Bronchial epithelial cell (primary cell): ENCODE measurements at regions not wholly inside any gene's neighbourhood (a gene's known extent, or its start where the extent isn't known, plus 50 kb on each side); places are given as distances from the start of the nearest gene placed in this dataset.
A peak's percentile ranks its signal among the peaks of the same experiment; 100 is the strongest.

Source experiments
- DNase-seq: peaks from one replicate; pipeline ENCODE4 v3.0.0-alpha.2; 2010; ENCODE audit warnings: low read depth
- FAIRE-seq: peaks from 2 replicates; lab custom pipeline; 2011; peaks lifted over from hg19 to GRCh38; lab: Jason Lieb, UNC
- H3K27me3 ChIP-seq: 2 replicates; pipeline ENCODE4 v1.5.1; 2011; ENCODE audit warnings: low read length; ENCODE audit not compliant: control insufficient read depth, insufficient read depth
- H3K36me3 ChIP-seq: 2 replicates; pipeline ENCODE4 v1.5.1; 2011; ENCODE audit warnings: low read length; ENCODE audit not compliant: control insufficient read depth, insufficient read depth
- H3K4me3 ChIP-seq: 2 replicates; pipeline ENCODE4 v1.5.1; 2011; ENCODE audit warnings: mild to moderate bottlenecking, low read depth, low read length, control low read depth
- TF ChIP-seq, protein P1 (sequence below): IDR thresholded peaks from 2 replicates; pipeline ENCODE4 v1.5.1; 2011; ENCODE audit warnings: mild to moderate bottlenecking, moderate library complexity, low read length, control low read depth, inconsistent platforms; ENCODE audit not compliant: insufficient read depth, severe bottlenecking

DNA sequence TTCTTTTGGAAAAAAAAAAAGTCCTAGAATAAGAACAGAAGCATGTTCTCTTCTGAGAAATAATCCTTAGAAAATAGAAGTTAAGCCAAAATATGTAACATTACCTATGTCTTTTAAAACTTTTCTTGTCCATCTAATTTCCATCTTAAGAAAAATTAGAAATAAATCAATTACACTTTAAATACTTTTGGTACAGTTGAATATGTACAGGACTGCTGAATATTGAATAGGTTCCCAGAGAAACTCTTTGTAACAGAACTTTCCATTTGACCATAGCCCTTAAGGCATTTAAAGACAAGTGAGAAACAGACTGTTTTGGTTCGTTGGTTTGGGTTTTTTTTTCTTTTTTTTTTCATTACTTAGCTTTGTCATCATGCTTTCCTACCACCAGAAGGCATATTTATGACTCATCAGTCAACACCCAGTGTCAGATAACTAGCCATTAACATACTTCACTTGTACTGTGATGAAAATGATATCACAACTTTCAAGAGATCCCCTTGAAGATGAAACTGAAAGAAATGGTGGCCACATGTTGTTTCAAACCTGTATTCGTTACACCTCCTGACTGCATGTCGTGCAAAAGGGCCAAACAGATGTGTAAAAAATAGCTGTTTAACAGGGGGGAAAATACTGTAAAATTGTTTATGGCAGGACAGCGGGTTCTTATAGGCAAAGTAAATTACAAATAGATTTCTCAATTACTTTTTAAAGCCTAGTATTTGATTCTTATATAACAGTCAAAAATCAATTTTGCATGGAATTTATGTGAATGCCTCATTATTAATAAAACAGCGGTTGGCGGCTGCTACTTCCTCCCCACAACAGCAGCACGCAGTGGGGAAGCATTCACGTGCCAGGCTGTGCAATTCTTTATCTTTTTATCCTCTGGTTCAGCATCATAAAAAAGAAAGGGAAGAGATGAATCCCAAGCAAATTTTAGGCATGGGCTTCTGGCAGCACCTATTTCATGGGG, 280.7 kb upstream of the HNRNPA3 start:
- FAIRE-seq (no peak), DNase-seq (peak; percentile 44)
- no peak overlapping the region for H3K4me3 ChIP-seq
- no peaks in the 10 kb centered on the region for H3K27me3 ChIP-seq
- no peaks in the 10 kb centered on the region for H3K36me3 ChIP-seq
- TF ChIP-seq, protein P1, sequence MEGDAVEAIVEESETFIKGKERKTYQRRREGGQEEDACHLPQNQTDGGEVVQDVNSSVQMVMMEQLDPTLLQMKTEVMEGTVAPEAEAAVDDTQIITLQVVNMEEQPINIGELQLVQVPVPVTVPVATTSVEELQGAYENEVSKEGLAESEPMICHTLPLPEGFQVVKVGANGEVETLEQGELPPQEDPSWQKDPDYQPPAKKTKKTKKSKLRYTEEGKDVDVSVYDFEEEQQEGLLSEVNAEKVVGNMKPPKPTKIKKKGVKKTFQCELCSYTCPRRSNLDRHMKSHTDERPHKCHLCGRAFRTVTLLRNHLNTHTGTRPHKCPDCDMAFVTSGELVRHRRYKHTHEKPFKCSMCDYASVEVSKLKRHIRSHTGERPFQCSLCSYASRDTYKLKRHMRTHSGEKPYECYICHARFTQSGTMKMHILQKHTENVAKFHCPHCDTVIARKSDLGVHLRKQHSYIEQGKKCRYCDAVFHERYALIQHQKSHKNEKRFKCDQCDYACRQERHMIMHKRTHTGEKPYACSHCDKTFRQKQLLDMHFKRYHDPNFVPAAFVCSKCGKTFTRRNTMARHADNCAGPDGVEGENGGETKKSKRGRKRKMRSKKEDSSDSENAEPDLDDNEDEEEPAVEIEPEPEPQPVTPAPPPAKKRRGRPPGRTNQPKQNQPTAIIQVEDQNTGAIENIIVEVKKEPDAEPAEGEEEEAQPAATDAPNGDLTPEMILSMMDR, result no peak

DNA sequence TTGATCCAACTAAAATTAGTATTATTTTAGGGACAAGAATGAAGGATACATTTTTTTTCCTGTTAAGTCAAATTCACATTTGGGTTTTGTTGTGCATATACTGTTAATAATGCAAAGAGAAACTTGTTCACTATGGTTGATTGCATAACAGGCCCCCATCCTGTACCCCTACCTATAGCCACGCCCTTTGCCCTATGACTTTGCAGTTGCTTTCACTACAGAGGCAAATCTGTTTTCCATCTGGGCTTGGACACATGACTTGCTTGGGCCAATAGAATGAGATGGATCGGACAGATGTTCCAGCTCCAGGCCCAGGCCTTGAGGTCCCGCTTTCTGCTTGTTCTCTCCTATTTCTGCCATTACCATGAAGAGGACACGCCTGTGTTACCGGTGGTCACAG, 278.5 kb upstream of the HNRNPA3 start:
- Histone ChIP-seq H3K27me3 (no peaks in the 10 kb centered on the region), H3K36me3 (no peaks in the 10 kb centered on the region), H3K4me3 (no peak overlapping the region)
- DNase-seq (no peak), FAIRE-seq (no peak)
- TF ChIP-seq, protein P1, result no peak

DNA sequence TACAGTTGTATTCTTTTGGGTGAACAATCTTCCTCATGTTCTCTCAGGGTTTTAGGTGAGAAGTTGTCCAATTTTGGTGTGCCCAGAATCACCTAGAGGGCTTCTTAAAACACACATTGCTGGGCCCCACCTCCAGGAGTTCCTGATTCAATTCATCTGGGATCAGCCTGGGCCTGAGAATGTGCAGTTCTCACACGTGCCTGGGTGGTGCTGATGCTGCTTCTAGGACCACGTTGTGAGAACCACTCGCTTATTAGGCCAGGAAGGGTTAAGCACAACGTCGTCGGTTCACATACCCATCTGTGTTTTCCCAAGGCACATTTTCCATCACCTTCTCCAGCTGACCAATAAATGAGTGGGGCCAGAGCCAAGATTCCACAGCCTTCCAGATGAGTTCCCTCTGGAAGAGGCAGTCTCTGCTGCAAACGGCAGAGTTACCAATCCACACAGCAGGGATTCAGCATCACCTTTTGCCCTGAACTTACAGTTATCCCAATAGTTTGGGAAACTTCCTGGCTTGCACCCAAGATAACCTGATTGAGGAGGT, 277.7 kb upstream of the HNRNPA3 start:
- Histone ChIP-seq H3K36me3 (no peaks in the 10 kb centered on the region), H3K4me3 (no peak overlapping the region), H3K27me3 (no peaks in the 10 kb centered on the region)
- FAIRE-seq (no peak), DNase-seq (no peak)
- TF ChIP-seq, protein P1, result no peak

DNA sequence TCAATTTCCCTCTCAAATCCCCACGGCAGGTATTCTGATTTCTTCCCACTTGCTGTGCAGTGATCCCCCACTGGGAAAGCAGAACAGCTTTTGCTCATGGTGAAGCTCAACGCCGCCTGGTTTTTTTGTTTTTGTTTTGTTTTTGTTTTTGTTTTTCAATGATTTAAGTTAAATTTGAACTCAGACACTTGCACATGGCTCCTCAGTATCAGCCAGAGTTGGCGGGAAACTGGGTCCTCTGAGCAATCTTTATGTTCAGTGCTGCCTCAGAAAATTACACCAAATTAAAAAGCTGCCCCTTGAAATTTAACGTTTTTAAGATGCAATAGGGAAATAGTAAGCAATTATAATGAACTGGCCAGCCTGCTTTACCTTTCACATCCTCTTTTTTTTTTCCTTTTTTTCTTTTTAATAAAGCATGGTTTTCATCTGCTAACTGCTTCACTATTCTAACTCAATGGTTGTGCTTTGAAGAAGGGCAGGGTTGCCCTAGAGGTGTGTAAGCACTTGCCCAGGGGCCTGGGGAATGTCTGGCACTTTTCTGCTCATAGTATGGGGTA, 277.0 kb upstream of the HNRNPA3 start:
- Histone ChIP-seq H3K4me3 (no peak overlapping the region), H3K27me3 (no peaks in the 10 kb centered on the region), H3K36me3 (no peaks in the 10 kb centered on the region)
- no peak for DNase-seq
- TF ChIP-seq, protein P1, result no peak
- no peak for FAIRE-seq

DNA sequence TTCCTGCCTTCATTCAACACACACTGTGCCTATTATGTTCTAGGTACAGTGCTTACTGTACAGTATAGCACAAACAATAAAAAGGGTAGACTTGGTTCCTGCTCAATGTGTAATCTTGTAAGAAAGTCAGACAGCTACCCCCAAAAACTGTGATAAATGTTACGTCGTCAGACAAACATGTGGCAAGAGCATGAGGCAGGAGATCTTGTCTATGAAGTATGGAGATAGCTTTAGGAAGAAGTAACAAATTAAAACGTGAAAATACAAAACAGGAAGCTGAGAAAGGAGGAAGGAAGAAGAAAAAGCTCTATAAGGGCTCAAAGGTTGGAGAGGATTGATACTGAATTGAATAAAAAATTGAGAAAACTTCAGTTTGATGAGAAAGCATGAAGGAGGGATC, 276.2 kb upstream of the HNRNPA3 start:
- H3K27me3 ChIP-seq, result no peaks in the 10 kb centered on the region

More for the DNA sequence above, 276.2 kb upstream of the HNRNPA3 start:
- H3K36me3 ChIP-seq, result no peaks in the 10 kb centered on the region
- FAIRE-seq (no peak), DNase-seq (no peak)
- H3K4me3 ChIP-seq, result no peak overlapping the region
- TF ChIP-seq, protein P1, result no peak
